ENCODE measurements at regions not wholly inside any gene's neighbourhood (a gene's known extent, or its start where the extent isn't known, plus 50 kb on each side); places are given as distances from the start of the nearest gene placed in this dataset.
A peak's percentile ranks its signal among the peaks of the same experiment; 100 is the strongest.

GRCh38 chr12:94071258-94071657 lies 77.1 kb upstream of the PLXNC1 start:
- DNase-seq: no peak

GRCh38 chr12:94073441-94074051 lies 74.8 kb upstream of the PLXNC1 start:
- peak; percentile 36 for DNase-seq

GRCh38 chr12:94074216-94074979 lies 74.0 kb upstream of the PLXNC1 start:
- peak; percentile 80 for DNase-seq

GRCh38 chr12:94074980-94075629 lies 73.3 kb upstream of the PLXNC1 start:
- DNase-seq: peak; percentile 63

- no peak for DNase-seq
Measured at GRCh38 chr12:94077209-94077608, 71.2 kb upstream of the PLXNC1 start.

- no peak for DNase-seq
Measured at GRCh38 chr12:94078138-94078723, 70.1 kb upstream of the PLXNC1 start.

GRCh38 chr12:94078736-94079509 lies 69.5 kb upstream of the PLXNC1 start:
- DNase-seq: no peak

GRCh38 chr12:94079566-94080340 lies 68.6 kb upstream of the PLXNC1 start:
- DNase-seq: no peak

GRCh38 chr12:94080341-94081009 lies 67.9 kb upstream of the PLXNC1 start:
- DNase-seq: no peak

GRCh38 chr12:94082690-94083089 lies 65.7 kb upstream of the PLXNC1 start:
- no peak for DNase-seq

GRCh38 chr12:94089891-94090290 lies 58.5 kb upstream of the PLXNC1 start:
- no peak for DNase-seq

- DNase-seq: no peak
Measured at GRCh38 chr12:94091624-94092023, 56.8 kb upstream of the PLXNC1 start.

- DNase-seq: no peak
Measured at GRCh38 chr12:94092516-94093241, 55.7 kb upstream of the PLXNC1 start.

GRCh38 chr12:94094700-94095099 lies 53.7 kb upstream of the PLXNC1 start:
- no peak for DNase-seq

GRCh38 chr12:94095618-94096017 lies 52.8 kb upstream of the PLXNC1 start:
- DNase-seq: no peak

GRCh38 chr12:94098466-94098865 lies 49.9 kb upstream of the PLXNC1 start:
- no peak for DNase-seq
